Activated B cell treated with CpG ODN at 0.5 μM for 24 hours (primary cell): ENCODE measurements at regions not wholly inside any gene's neighbourhood (a gene's known extent, or its start where the extent isn't known, plus 50 kb on each side); places are given as distances from the start of the nearest gene placed in this dataset.

Source experiments
- ATAC-seq: fragments of 200-7000 bp; cut with Tn5 transposase; one replicate; pipeline ENCODE4 v1.10.0; 2021; ENCODE audit warnings: low read depth, mild to moderate bottlenecking, moderate library complexity
- CTCF ChIA-PET: fragments of 350-600 bp; sonication (Branson Sonifier 250); formaldehyde crosslinking; loops from one replicate; lab custom pipeline; 2021; ENCODE audit warnings: antibody characterized with exemption; lab: Charles Lee
- POLR2A ChIA-PET: fragments of 350-600 bp; sonication (Branson Sonifier 250); formaldehyde crosslinking; loops from one replicate; lab custom pipeline; 2021; ENCODE audit warnings: antibody characterized with exemption; lab: Charles Lee
- DNase-seq: peaks from one replicate; pipeline ENCODE4 v3.0.0; 2022
- H3K27ac Mint-ChIP-seq: one replicate; pipeline ENCODE4 v1.8.0; 2020; ENCODE audit warnings: mixed read lengths
- H3K27me3 Mint-ChIP-seq: one replicate; pipeline ENCODE4 v1.8.0; 2021; ENCODE audit warnings: mixed read lengths
- H3K36me3 Mint-ChIP-seq: one replicate; pipeline ENCODE4 v1.8.0; 2021; ENCODE audit warnings: low read depth, mixed read lengths
- H3K4me1 Mint-ChIP-seq: one replicate; pipeline ENCODE4 v1.8.0; 2021; ENCODE audit warnings: mixed read lengths
- H3K4me3 Mint-ChIP-seq: one replicate; pipeline ENCODE4 v1.8.0; 2020; ENCODE audit warnings: mild to moderate bottlenecking, mixed read lengths
- H3K9me3 Mint-ChIP-seq: one replicate; pipeline ENCODE4 v1.8.0; 2020; ENCODE audit warnings: mixed read lengths
- intact Hi-C: fragments of 100-400 bp; cut with micrococcal nuclease; formaldehyde crosslinking; loops from one replicate; pipeline ENCODE4 v1.15.1; 2024
- TF ChIP-seq, protein P1 (sequence below): fragments of 200-600 bp; IDR thresholded peaks from one replicate; pipeline ENCODE4 v1.8.0; 2022; ENCODE audit warnings: antibody characterized with exemption, mild to moderate bottlenecking

DNA sequence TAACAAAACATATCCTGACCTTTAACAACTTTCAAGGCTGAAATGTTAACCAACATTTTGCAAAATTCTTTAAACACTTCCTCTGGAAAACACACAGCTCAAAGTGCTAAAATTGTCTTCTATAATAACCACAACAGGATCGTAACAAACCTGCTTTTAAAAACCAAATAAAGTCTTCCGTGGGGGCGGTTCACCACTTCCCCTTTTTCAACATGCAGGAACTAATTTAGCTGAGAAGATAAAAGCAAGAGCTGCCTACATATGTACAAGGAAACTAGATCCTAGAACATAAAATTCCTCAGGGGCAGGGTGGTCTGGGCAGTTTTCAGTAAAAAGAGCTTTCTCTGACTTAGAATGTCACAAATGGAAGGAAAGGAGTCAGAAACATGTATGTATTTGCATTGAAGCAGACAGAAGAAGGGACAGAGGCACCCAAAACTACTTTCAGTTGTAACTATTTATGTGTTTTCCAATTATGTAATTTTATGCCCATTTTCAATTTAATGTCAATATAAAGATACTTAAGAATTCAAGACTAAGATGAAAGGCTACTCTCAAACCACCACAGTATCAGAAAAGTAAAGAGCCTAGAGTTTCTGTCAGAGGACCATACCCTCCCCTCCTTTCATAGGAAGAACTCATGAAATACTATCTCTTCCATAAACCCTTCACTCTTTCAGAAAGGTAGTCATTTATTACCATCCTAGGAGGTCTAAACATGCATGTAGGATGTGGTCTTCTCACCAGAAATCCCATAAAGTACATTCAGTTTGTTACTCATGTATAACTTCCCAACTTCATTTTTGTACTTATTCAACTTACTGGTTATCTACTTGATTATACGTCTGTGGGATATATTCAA is 185.9 kb upstream of the RASA1 start:
- DNase-seq (no peak), ATAC-seq (peak; percentile 90)
- ChIA-PET CTCF (interaction anchor here (0.5 kb wide), 1 partner anchor 36 kb away, joined by 3 read pairs; no protein-coding TSS in a partner anchor), POLR2A (interaction anchor here (0.6 to 1.4 kb wide), 5 partner anchors 17 to 235 kb away, joined by 3 to 10 read pairs (median 4); partner anchors contain the start of gene RASA1)
- Mint-ChIP-seq H3K36me3 (no peaks in the 10 kb centered on the region), H3K27ac (peak overlapping the region; percentile 97), H3K27me3 (no peaks in the 10 kb centered on the region), H3K4me3 (peak overlapping the region; percentile 79), H3K4me1 (peaks cover 57% of the 10 kb centered on the region), H3K9me3 (peaks cover 3% of the 10 kb centered on the region)
- intact Hi-C loops = loop anchor here (1.0 to 5.0 kb wide), 5 partner anchors 22 to 1186 kb away; partner anchors contain the start of genes CCNH, COX7C and TMEM161B
- TF ChIP-seq, protein P1, sequence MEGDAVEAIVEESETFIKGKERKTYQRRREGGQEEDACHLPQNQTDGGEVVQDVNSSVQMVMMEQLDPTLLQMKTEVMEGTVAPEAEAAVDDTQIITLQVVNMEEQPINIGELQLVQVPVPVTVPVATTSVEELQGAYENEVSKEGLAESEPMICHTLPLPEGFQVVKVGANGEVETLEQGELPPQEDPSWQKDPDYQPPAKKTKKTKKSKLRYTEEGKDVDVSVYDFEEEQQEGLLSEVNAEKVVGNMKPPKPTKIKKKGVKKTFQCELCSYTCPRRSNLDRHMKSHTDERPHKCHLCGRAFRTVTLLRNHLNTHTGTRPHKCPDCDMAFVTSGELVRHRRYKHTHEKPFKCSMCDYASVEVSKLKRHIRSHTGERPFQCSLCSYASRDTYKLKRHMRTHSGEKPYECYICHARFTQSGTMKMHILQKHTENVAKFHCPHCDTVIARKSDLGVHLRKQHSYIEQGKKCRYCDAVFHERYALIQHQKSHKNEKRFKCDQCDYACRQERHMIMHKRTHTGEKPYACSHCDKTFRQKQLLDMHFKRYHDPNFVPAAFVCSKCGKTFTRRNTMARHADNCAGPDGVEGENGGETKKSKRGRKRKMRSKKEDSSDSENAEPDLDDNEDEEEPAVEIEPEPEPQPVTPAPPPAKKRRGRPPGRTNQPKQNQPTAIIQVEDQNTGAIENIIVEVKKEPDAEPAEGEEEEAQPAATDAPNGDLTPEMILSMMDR = no peak

DNA sequence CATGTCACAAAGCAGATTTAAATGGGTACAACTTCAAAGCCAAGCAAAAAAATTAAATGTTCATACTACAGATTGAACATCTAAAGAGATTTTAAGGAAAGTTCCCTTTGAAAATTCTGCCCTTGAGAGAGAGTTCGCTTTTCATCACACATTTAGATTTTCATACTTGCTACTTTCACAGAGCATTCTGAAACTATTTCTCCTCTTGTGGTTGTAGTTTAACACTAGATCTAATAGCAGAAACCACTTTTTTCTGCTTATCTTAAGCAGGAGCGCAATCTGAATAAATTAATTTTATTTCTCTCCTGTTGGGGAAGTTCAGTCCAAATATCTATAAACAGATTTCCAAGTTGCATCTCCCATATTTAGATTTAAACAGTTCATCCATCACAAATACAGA is 173.3 kb upstream of the RASA1 start:
- ChIA-PET CTCF (no interaction called here), POLR2A (no interaction called here)
- Mint-ChIP-seq H3K36me3 (no peaks in the 10 kb centered on the region), H3K9me3 (no peaks in the 10 kb centered on the region), H3K4me3 (no peak overlapping the region), H3K27ac (no peak overlapping the region), H3K27me3 (no peaks in the 10 kb centered on the region), H3K4me1 (peaks cover 24% of the 10 kb centered on the region)
- intact Hi-C loops = no loop called here
- DNase-seq = no peak
- TF ChIP-seq, protein P1 = no peak
- no peak for ATAC-seq

DNA sequence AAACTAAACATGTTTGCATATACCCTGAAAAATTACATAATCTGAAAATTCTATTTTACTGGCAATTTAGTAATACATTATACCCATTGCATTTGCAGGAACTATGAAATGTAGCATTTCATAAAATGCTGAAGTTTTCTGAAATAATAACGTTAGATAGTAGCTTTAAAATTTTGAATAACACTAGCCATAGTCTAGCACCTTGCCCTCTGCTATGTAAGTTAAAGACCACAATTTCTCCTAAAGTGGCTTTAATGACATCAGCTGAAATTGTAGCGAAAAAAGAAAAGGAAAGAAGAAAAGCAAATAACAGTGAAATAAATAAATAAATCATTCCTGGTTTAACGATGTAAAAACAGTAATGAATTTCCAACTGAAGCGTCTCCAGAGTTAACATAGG is 172.8 kb upstream of the RASA1 start:
- H3K4me1 Mint-ChIP-seq = peaks cover 24% of the 10 kb centered on the region
- no peaks in the 10 kb centered on the region for H3K36me3 Mint-ChIP-seq
- TF ChIP-seq, protein P1 = no peak
- POLR2A ChIA-PET = no interaction called here
- no peak overlapping the region for H3K27ac Mint-ChIP-seq
- no peak for DNase-seq
- intact Hi-C loops = no loop called here
- CTCF ChIA-PET = no interaction called here
- no peak for ATAC-seq
- no peaks in the 10 kb centered on the region for H3K27me3 Mint-ChIP-seq
- no peak overlapping the region for H3K4me3 Mint-ChIP-seq
- H3K9me3 Mint-ChIP-seq = no peaks in the 10 kb centered on the region

DNA sequence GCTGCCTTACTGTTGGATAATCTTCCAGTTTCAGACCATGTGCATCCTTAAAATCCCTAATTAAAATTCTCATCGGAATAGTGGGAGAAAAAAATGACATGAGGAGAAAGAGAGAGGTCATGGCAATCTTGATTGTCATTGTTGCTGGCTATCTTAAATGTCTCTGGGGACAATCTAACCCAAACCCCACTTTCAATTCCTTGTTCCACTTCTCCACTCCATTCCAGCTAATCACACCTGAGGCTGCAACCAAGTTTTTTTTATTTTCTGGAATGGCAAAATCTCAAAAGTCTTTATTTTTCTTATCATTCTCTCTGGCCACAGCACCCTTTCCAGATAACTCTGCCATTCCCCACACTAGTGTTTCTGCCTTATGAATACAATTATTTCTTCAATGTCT is 171.9 kb upstream of the RASA1 start:
- ChIA-PET CTCF (no interaction called here), POLR2A (no interaction called here)
- peaks cover 33% of the 10 kb centered on the region for H3K4me1 Mint-ChIP-seq
- TF ChIP-seq, protein P1 = no peak
- DNase-seq (no peak), ATAC-seq (no peak)
- no peaks in the 10 kb centered on the region for H3K9me3 Mint-ChIP-seq
- no peak overlapping the region for H3K27ac Mint-ChIP-seq
- H3K36me3 Mint-ChIP-seq = no peaks in the 10 kb centered on the region
- no peaks in the 10 kb centered on the region for H3K27me3 Mint-ChIP-seq
- intact Hi-C loops = no loop called here
- H3K4me3 Mint-ChIP-seq = no peak overlapping the region

DNA sequence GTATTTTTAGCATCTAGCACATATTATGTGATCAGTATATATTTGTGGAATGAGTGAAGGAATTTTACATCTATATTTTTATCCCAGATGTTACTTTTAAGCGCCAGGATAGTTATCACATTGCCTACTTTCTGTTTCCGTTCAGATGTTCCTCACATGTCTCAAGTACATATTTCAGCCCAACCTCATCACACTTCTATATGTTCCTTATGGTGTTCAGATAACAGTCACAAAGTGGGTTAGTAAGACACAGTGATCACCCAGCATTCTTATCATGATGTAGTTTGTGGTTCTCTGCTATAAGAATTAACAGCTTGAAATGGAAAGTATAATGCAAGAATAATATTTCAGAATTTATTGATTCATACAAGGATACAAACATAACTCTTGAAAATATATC is 170.0 kb upstream of the RASA1 start:
- no peaks in the 10 kb centered on the region for H3K36me3 Mint-ChIP-seq
- POLR2A ChIA-PET = interaction anchor here (2.9 kb wide), 1 partner anchor 16 kb away, joined by 6 read pairs; no protein-coding TSS in a partner anchor
- peaks cover 51% of the 10 kb centered on the region for H3K4me1 Mint-ChIP-seq
- H3K27ac Mint-ChIP-seq = no peak overlapping the region
- intact Hi-C loops = no loop called here
- H3K9me3 Mint-ChIP-seq = no peaks in the 10 kb centered on the region
- DNase-seq (no peak), ATAC-seq (no peak)
- no peak overlapping the region for H3K4me3 Mint-ChIP-seq
- H3K27me3 Mint-ChIP-seq = no peaks in the 10 kb centered on the region
- CTCF ChIA-PET = no interaction called here
- TF ChIP-seq, protein P1 = no peak
